ENCODE measurements at regions not wholly inside any gene's neighbourhood (a gene's known extent, or its start where the extent isn't known, plus 50 kb on each side); places are given as distances from the start of the nearest gene placed in this dataset.

DNA sequence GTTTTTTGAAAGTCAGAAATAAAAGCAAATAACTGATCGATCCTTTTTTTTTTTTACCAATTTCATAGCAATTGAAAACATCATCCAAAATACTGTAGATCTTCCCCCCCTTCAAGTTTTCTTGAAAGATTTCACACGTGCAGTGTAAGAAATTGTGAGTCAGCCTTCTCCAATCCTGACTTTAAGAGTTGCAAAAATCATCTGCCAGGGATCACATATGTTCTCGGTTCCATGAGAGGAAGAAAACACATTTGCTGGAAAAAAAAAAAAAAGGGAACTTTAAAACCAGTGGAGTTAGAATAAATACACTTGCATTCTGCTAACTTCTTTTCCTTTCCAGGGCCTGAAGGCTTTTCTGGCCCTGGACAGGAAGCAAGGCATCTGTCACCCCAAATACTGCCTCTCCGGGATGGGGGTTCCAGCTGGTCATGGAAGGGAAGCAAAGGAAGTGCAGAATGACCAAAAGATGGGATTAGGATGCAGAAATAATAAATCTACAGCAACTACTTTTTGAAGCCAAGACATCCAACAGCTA is 198.4 kb upstream of the KIAA1217 start:
- TF ChIP-seq, protein P1, sequence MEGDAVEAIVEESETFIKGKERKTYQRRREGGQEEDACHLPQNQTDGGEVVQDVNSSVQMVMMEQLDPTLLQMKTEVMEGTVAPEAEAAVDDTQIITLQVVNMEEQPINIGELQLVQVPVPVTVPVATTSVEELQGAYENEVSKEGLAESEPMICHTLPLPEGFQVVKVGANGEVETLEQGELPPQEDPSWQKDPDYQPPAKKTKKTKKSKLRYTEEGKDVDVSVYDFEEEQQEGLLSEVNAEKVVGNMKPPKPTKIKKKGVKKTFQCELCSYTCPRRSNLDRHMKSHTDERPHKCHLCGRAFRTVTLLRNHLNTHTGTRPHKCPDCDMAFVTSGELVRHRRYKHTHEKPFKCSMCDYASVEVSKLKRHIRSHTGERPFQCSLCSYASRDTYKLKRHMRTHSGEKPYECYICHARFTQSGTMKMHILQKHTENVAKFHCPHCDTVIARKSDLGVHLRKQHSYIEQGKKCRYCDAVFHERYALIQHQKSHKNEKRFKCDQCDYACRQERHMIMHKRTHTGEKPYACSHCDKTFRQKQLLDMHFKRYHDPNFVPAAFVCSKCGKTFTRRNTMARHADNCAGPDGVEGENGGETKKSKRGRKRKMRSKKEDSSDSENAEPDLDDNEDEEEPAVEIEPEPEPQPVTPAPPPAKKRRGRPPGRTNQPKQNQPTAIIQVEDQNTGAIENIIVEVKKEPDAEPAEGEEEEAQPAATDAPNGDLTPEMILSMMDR (IDR thresholded peaks at IDR 0.05), result no peak
- no peak for TF ChIP-seq POLR2A (IDR thresholded peaks at IDR 0.05)
